K562 (cell line): ENCODE measurements at regions not wholly inside any gene's neighbourhood (a gene's known extent, or its start where the extent isn't known, plus 50 kb on each side); places are given as distances from the start of the nearest gene placed in this dataset.

Source experiments
- ATAC-seq: fragments of 200-7000 bp; cut with Tn5 transposase; 3 replicates; pipeline ENCODE4 v1.9.1; 2020; ENCODE audit warnings: moderate library complexity
- BruUV-seq: library from RNA; stranded (reverse); fragments of 400-500 nt; replicated peaks from 2 replicates; lab custom pipeline; 2021; lab: Mats Ljungman, UMichigan
- CTCF ChIA-PET: fragments of 300-600 bp; formaldehyde crosslinking; extraction: SDS; loops from one replicate; lab custom pipeline; 2021; ENCODE audit warnings: low intra/inter-chr PET ratio; lab: Yijun Ruan, JAX
- POLR2A ChIA-PET: fragments of 300-600, 350-650 bp; sonication (Branson Sonifier 250); formaldehyde crosslinking; extraction: SDS; loops from one replicate; lab custom pipeline; 2021; ENCODE audit warnings: antibody characterized with exemption, inconsistent platforms; lab: Yijun Ruan, JAX
- DNase-seq, 4 experiments: peaks; one replicate each; pipeline versions ENCODE4 v3.0.0 to v3.0.0-alpha.2; 2011 to 2018; ENCODE audit warnings: low spot score in 3 of 4, mixed read lengths in 3 of 4; ENCODE audit errors: extremely low read depth in 1 of 4
- FAIRE-seq: peaks from 2 replicates; lab custom pipeline; 2011; peaks lifted over from hg19 to GRCh38; lab: Jason Lieb, UNC
- H2AFZ ChIP-seq: 2 replicates; pipeline ENCODE4 v1.6.0; 2011; ENCODE audit warnings: low read depth, low read length, control low read depth, inconsistent platforms
- H3K27ac ChIP-seq: fragments of 200-600 bp; 3 replicates; pipeline ENCODE4 v1.8.0; 2011; ENCODE audit warnings: low read depth, mild to moderate bottlenecking, control low read depth, inconsistent platforms, low read length, moderate library complexity, mixed read lengths; ENCODE audit errors: extremely low read depth
- H3K27me3 ChIP-seq, 2 experiments: fragments of 300-600 bp in 1 of 2; 2 replicates in 1 of 2; 3 replicates in 1 of 2; pipeline versions ENCODE4 v1.6.0 to v1.8.0; 2011; ENCODE audit warnings: inconsistent platforms in 2 of 2, low read length in 2 of 2, mild to moderate bottlenecking in 1 of 2, mixed read lengths in 1 of 2, moderate library complexity in 1 of 2; ENCODE audit not compliant: control insufficient read depth in 2 of 2, insufficient read depth in 2 of 2
- H3K36me3 ChIP-seq: fragments of 300-600 bp; 3 replicates; pipeline ENCODE4 v1.8.0; 2011; ENCODE audit warnings: mild to moderate bottlenecking, low read length, inconsistent platforms; ENCODE audit not compliant: control insufficient read depth, insufficient read depth
- H3K4me1 ChIP-seq, 2 experiments: fragments of 200-600 bp in 1 of 2; replicated peaks in 1 of 2; 2 replicates in 1 of 2; 3 replicates in 1 of 2; pipeline versions ENCODE4 v1.5.1 to v1.8.0; 2011; ENCODE audit warnings: inconsistent platforms in 2 of 2, low read length in 2 of 2, mild to moderate bottlenecking in 1 of 2, mixed read lengths in 1 of 2, moderate library complexity in 1 of 2; ENCODE audit not compliant: control insufficient read depth in 2 of 2, insufficient read depth in 2 of 2
- H3K4me2 ChIP-seq: 2 replicates; pipeline ENCODE4 v1.6.1; 2011; ENCODE audit warnings: low read length, control low read depth, inconsistent platforms, mixed read lengths; ENCODE audit not compliant: insufficient read depth
- H3K4me3 ChIP-seq: fragments of 200-600 bp; sonication (generic), shearing (Covaris generic); 2 replicates; pipeline ENCODE4 v1.5.1; 2016; ENCODE audit warnings: control low read depth, inconsistent platforms
- H3K79me2 ChIP-seq: fragments of 200-600 bp; 3 replicates; pipeline ENCODE4 v1.8.0; 2011; ENCODE audit warnings: low read length, inconsistent platforms; ENCODE audit not compliant: control insufficient read depth, insufficient read depth
- H3K9ac ChIP-seq, 2 experiments: 2 replicates each; pipeline versions ENCODE4 v1.6.0 to v1.6.1; 2011; ENCODE audit warnings: low read depth in 2 of 2, low read length in 2 of 2, control low read depth in 1 of 2, inconsistent platforms in 1 of 2, mild to moderate bottlenecking in 1 of 2, mixed read lengths in 1 of 2; ENCODE audit not compliant: insufficient read depth in 1 of 2
- H3K9me1 ChIP-seq: one replicate; pipeline ENCODE4 v1.6.0; 2011; ENCODE audit warnings: inconsistent platforms, mild to moderate bottlenecking, low read length, moderate library complexity; ENCODE audit not compliant: control insufficient read depth, insufficient read depth
- H3K9me3 ChIP-seq: replicated peaks from 2 replicates; pipeline ENCODE4 v1.5.1; 2011; ENCODE audit warnings: low read depth, low read length, inconsistent platforms; ENCODE audit not compliant: control insufficient read depth, insufficient read depth
- H4K20me1 ChIP-seq: replicated peaks from 2 replicates; pipeline ENCODE4 v1.6.1; 2011; ENCODE audit warnings: low read length, inconsistent platforms, mixed read lengths; ENCODE audit not compliant: control insufficient read depth, insufficient read depth
- AFF4 ChIP-seq: sonication (generic); formaldehyde crosslinking; IDR thresholded peaks from 2 replicates; pipeline ENCODE4 v1.8.0; 2023; ENCODE audit warnings: mild to moderate bottlenecking, missing genetic modification reagents
- ARID2 ChIP-seq: fragments of 450-650 bp; IDR thresholded peaks from 2 replicates; pipeline ENCODE4 v1.6.1; 2017; ENCODE audit warnings: antibody characterized with exemption, mild to moderate bottlenecking
- BMI1 ChIP-seq: fragments of 150-350 bp; IDR thresholded peaks from 2 replicates; pipeline ENCODE4 v1.6.1; 2014; ENCODE audit warnings: low read length
- MYC ChIP-seq, 2 experiments: fragments of 250-450 bp in 1 of 2; sonication (Bioruptor Pico) in 1 of 2; IDR thresholded peaks; 2 replicates each; pipeline versions ENCODE4 v1.5.1 to v1.6.1; 2012 to 2021; ENCODE audit warnings: low read depth in 2 of 2, borderline replicate concordance in 1 of 2, improper control_type of control experiment in 1 of 2, low read length in 1 of 2, mild to moderate bottlenecking in 1 of 2, moderate library complexity in 1 of 2
- RAD21 ChIP-seq, 2 experiments: fragments of 250-450 bp in 1 of 2; fragments of 450-650 bp in 1 of 2; sonication (Bioruptor Pico) in 1 of 2; formaldehyde crosslinking in 1 of 2; IDR thresholded peaks in 1 of 2; conservative IDR thresholded peaks in 1 of 2; 2 replicates each; pipeline versions ENCODE4 v1.4.0 to v1.8.0; 2020 to 2022; ENCODE audit warnings: mild to moderate bottlenecking in 2 of 2, moderate library complexity in 1 of 2
- ZNF347 ChIP-seq: fragments of 450-650 bp; formaldehyde crosslinking; IDR thresholded peaks from 2 replicates; pipeline ENCODE4 v1.4.0; 2020; ENCODE audit warnings: low read depth, mild to moderate bottlenecking, moderate library complexity
- WGBS: fragments of 100-300 bp; shearing (Covaris generic); methylation state at CpG from one replicate; pipeline ENCODE4 v1.1.6; 2016; ENCODE audit warnings: low coverage, mixed read lengths; ENCODE audit not compliant: insufficient coverage; ENCODE audit errors: missing lambda C conversion rate; 5-methylcytosine and 5-hydroxymethylcytosine counted together
- in situ Hi-C: fragments of 300-500 bp; cut with MboI; formaldehyde crosslinking; loops from 4 replicates; pipeline ENCODE4 v1.15.0; 2018; ENCODE audit warnings: inconsistent platforms, mixed read lengths
- intact Hi-C: fragments of 100-400 bp; cut with micrococcal nuclease; formaldehyde crosslinking; loops from 2 replicates; pipeline ENCODE4 v1.14.2; 2022
- TF ChIP-seq, protein P1 (sequence below), 2 experiments: fragments of 450-650 bp; formaldehyde crosslinking in 1 of 2; IDR thresholded peaks; 2 replicates each; pipeline versions ENCODE4 v1.4.0 to v1.6.1; 2014 to 2020; ENCODE audit warnings: mild to moderate bottlenecking in 2 of 2, borderline replicate concordance in 1 of 2, low read depth in 1 of 2

- no peak for TF ChIP-seq AFF4 (CRISPR knock-in tag)
- no peak for TF ChIP-seq BMI1
- TF ChIP-seq MYC (IDR thresholded peaks at IDR 0.05; ENCODE audit: low read depth, low read length): no peak
- no peak for TF ChIP-seq MYC (CRISPR knock-in tag; IDR thresholded peaks at IDR 0.05; ENCODE audit: borderline replicate concordance, low read depth)
- no peak for TF ChIP-seq ZNF347 (CRISPR knock-in tag)
Observed at GRCh38 chr2:126241411-126241810, 414.5 kb upstream of the GYPC start (continued).

GRCh38 chr2:126244937-126245336 is 411.0 kb upstream of the GYPC start:
- H3K36me3 ChIP-seq: no peaks in the 10 kb centered on the region
- WGBS: 0% methylated on average over 3 of the region's 3 CpGs
- H3K79me2 ChIP-seq: no peaks in the 10 kb centered on the region
- no peaks in the 10 kb centered on the region for H3K27me3 ChIP-seq
- H3K9me1 ChIP-seq: no peaks in the 10 kb centered on the region
- H3K27ac ChIP-seq: no peak overlapping the region
- in situ Hi-C loops: no loop called here
- ATAC-seq: peak; percentile 98
- intact Hi-C loops: loop anchor here (1.0 to 10.0 kb wide), 4 partner anchors 110 to 532 kb away; no protein-coding TSS in a partner anchor
- no peaks in the 10 kb centered on the region for H3K4me1 ChIP-seq
- ChIA-PET POLR2A (interaction anchor here (1.5 kb wide), 1 partner anchor 124 kb away, joined by 3 read pairs; no protein-coding TSS in a partner anchor), CTCF (interaction anchor here (0.7 to 1.6 kb wide), 3 partner anchors 238 to 532 kb away, joined by 3 to 8 read pairs (median 3); no protein-coding TSS in a partner anchor)
- peak; percentile 69 for FAIRE-seq
- H4K20me1 ChIP-seq: 0 out of 2 replicates have a peak, but pooled peaks cover 2% of the 10 kb centered on the region
- H3K4me2 ChIP-seq: no peak overlapping the region
- H3K9ac ChIP-seq: no peak overlapping the region
- no peak overlapping the region for H2AFZ ChIP-seq
- no peak overlapping the region for H3K4me3 ChIP-seq
- no TSS peak for BruUV-seq
- no peaks in the 10 kb centered on the region for H3K9me3 ChIP-seq
- peak; percentile 34 to 80 (median 49) for DNase-seq
- TF ChIP-seq RAD21 (CRISPR knock-in tag; conservative IDR thresholded peaks at IDR 0.05 in 1 of 2, IDR thresholded peaks at IDR 0.05 in 1 of 2) (peak; percentile 57 to 83), ARID2 (peak; percentile 52; the same call in 1 of the 2 replicates)
- TF ChIP-seq, protein P1, sequence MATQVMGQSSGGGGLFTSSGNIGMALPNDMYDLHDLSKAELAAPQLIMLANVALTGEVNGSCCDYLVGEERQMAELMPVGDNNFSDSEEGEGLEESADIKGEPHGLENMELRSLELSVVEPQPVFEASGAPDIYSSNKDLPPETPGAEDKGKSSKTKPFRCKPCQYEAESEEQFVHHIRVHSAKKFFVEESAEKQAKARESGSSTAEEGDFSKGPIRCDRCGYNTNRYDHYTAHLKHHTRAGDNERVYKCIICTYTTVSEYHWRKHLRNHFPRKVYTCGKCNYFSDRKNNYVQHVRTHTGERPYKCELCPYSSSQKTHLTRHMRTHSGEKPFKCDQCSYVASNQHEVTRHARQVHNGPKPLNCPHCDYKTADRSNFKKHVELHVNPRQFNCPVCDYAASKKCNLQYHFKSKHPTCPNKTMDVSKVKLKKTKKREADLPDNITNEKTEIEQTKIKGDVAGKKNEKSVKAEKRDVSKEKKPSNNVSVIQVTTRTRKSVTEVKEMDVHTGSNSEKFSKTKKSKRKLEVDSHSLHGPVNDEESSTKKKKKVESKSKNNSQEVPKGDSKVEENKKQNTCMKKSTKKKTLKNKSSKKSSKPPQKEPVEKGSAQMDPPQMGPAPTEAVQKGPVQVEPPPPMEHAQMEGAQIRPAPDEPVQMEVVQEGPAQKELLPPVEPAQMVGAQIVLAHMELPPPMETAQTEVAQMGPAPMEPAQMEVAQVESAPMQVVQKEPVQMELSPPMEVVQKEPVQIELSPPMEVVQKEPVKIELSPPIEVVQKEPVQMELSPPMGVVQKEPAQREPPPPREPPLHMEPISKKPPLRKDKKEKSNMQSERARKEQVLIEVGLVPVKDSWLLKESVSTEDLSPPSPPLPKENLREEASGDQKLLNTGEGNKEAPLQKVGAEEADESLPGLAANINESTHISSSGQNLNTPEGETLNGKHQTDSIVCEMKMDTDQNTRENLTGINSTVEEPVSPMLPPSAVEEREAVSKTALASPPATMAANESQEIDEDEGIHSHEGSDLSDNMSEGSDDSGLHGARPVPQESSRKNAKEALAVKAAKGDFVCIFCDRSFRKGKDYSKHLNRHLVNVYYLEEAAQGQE (IDR thresholded peaks at IDR 0.05; ENCODE audit: borderline replicate concordance): peak; percentile 72; the same call in 1 of the 2 replicates
- TF ChIP-seq, protein P1 (CRISPR knock-in tag; IDR thresholded peaks at IDR 0.05; ENCODE audit: low read depth): no peak
